HepG2 (cell line): ENCODE measurements at regions not wholly inside any gene's neighbourhood (a gene's known extent, or its start where the extent isn't known, plus 50 kb on each side); places are given as distances from the start of the nearest gene placed in this dataset.
A peak's percentile ranks its signal among the peaks of the same experiment; 100 is the strongest.

Experiments
- AKNA ChIP-seq: sonication (generic); formaldehyde crosslinking; IDR thresholded peaks from 2 replicates; pipeline ENCODE4 v1.4.0; 2020; ENCODE audit warnings: missing genetic modification reagents, borderline replicate concordance
- BCL6 ChIP-seq: IDR thresholded peaks from 2 replicates; pipeline ENCODE4 v1.6.1; 2016; ENCODE audit warnings: missing genetic modification reagents, missing compliant biosample characterization
- CEBPG ChIP-seq: IDR thresholded peaks from 2 replicates; pipeline ENCODE4 v1.6.1; 2016
- EP300 ChIP-seq, 3 experiments: sonication (generic) in 1 of 3; formaldehyde crosslinking in 1 of 3; IDR thresholded peaks; 2 replicates each; pipeline versions ENCODE4 v1.5.1 to v1.6.1; 2011 to 2020; ENCODE audit warnings: low read depth in 2 of 3, low read length in 2 of 3, borderline replicate concordance in 1 of 3, improper control_type of control experiment in 1 of 3, mild to moderate bottlenecking in 1 of 3, missing genetic modification reagents in 1 of 3, moderate library complexity in 1 of 3
- FOXA3 ChIP-seq: IDR thresholded peaks from 2 replicates; pipeline ENCODE4 v1.6.1; 2016; ENCODE audit warnings: missing genetic modification reagents, missing compliant biosample characterization
- GATAD2A ChIP-seq: IDR thresholded peaks from 2 replicates; pipeline ENCODE4 v1.6.1; 2016
- MED1 ChIP-seq: sonication (generic); formaldehyde crosslinking; IDR thresholded peaks from 2 replicates; pipeline ENCODE4 v1.4.0; 2020; ENCODE audit warnings: missing genetic modification reagents
- PITX1 ChIP-seq: sonication (generic); formaldehyde crosslinking; IDR thresholded peaks from 2 replicates; pipeline ENCODE4 v1.5.1; 2020; ENCODE audit warnings: mild to moderate bottlenecking, missing genetic modification reagents
- POGZ ChIP-seq: sonication (generic); formaldehyde crosslinking; IDR thresholded peaks from 2 replicates; pipeline ENCODE4 v1.4.0; 2020; ENCODE audit warnings: mild to moderate bottlenecking, missing genetic modification reagents
- RXRB ChIP-seq: IDR thresholded peaks from 2 replicates; pipeline ENCODE4 v1.6.1; 2016; ENCODE audit warnings: borderline replicate concordance, missing genetic modification reagents, missing compliant biosample characterization
- SAP130 ChIP-seq: IDR thresholded peaks from 2 replicates; pipeline ENCODE4 v1.6.1; 2016; ENCODE audit warnings: low read depth
- SP140L ChIP-seq: sonication (generic); formaldehyde crosslinking; IDR thresholded peaks from 2 replicates; pipeline ENCODE4 v1.4.0; 2020; ENCODE audit warnings: missing genetic modification reagents, borderline replicate concordance
- TEAD3 ChIP-seq: optimal IDR thresholded peaks from 2 replicates; pipeline ENCODE3; 2016; ENCODE audit warnings: borderline replicate concordance
- ZBTB40 ChIP-seq, 2 experiments: fragments of 450-650 bp in 1 of 2; sonication (generic) in 1 of 2; formaldehyde crosslinking in 1 of 2; IDR thresholded peaks; 2 replicates each; pipeline versions ENCODE4 v1.6.1 to v1.8.0; 2016 to 2022; ENCODE audit warnings: antibody characterized with exemption in 1 of 2, mild to moderate bottlenecking in 1 of 2, missing genetic modification reagents in 1 of 2
- ZMYM4 ChIP-seq: sonication (generic); formaldehyde crosslinking; IDR thresholded peaks from 2 replicates; pipeline ENCODE4 v1.8.1; 2023; ENCODE audit warnings: mild to moderate bottlenecking, missing genetic modification reagents
- ZNF235 ChIP-seq: sonication (generic); formaldehyde crosslinking; IDR thresholded peaks from 2 replicates; pipeline ENCODE4 v1.8.1; 2023; ENCODE audit warnings: mild to moderate bottlenecking, missing genetic modification reagents, borderline replicate concordance
- ZNF331 ChIP-seq: sonication (generic); formaldehyde crosslinking; IDR thresholded peaks from 2 replicates; pipeline ENCODE4 v1.4.0; 2020; ENCODE audit warnings: missing genetic modification reagents

GRCh38 chr2:8165550-8165949 is 516.3 kb upstream of the ID2 start (continued):
- 0 out of 4 replicates have a peak, but pooled peaks of 1 of the 2 experiments have one; percentile 41 for TF ChIP-seq EP300 (IDR thresholded peaks at IDR 0.05; ENCODE audit: low read depth in 2 of 2, low read length in 2 of 2)
- TF ChIP-seq EP300 (CRISPR knock-in tag; IDR thresholded peaks at IDR 0.05; ENCODE audit: borderline replicate concordance): no peak
- peak; percentile 56 for TF ChIP-seq CEBPG (CRISPR knock-in tag)
- TF ChIP-seq POGZ: peak; percentile 36
- TF ChIP-seq RXRB (CRISPR knock-in tag): 0 out of 2 replicates have a peak, but pooled peaks have one; percentile 16
- TF ChIP-seq GATAD2A (CRISPR knock-in tag): peak; percentile 51; the same call in 1 of the 2 replicates
- TF ChIP-seq FOXA3 (CRISPR knock-in tag): peak; percentile 49
- TF ChIP-seq MED1 (CRISPR knock-in tag): peak; percentile 31; the same call in 1 of the 2 replicates
- 0 out of 2 replicates have a peak, but pooled peaks have one; percentile 28 for TF ChIP-seq SP140L (CRISPR knock-in tag)
- no peak for TF ChIP-seq AKNA (CRISPR knock-in tag)
- peak; percentile 16; the same call in 1 of the 2 replicates for TF ChIP-seq BCL6 (CRISPR knock-in tag)
- 0 out of 2 replicates have a peak, but pooled peaks have one; percentile 21 for TF ChIP-seq SAP130 (CRISPR knock-in tag)
- peak; percentile 61; the same call in 1 of the 2 replicates for TF ChIP-seq ZMYM4 (CRISPR knock-in tag)
- TF ChIP-seq PITX1: 0 out of 2 replicates have a peak, but pooled peaks have one; percentile 25
- TF ChIP-seq ZBTB40 (IDR thresholded peaks at IDR 0.05): peak; percentile 87
- TF ChIP-seq ZBTB40 (CRISPR knock-in tag; IDR thresholded peaks at IDR 0.05): no peak
- peak; percentile 54; the same call in 1 of the 2 replicates for TF ChIP-seq ZNF331
- TF ChIP-seq ZNF235: no peak
- peak; percentile 15 for TF ChIP-seq TEAD3 (CRISPR knock-in tag)
